ENCODE measurements at regions not wholly inside any gene's neighbourhood (a gene's known extent, or its start where the extent isn't known, plus 50 kb on each side); places are given as distances from the start of the nearest gene placed in this dataset.

- TF ChIP-seq CTCF (IDR thresholded peaks at IDR 0.05 in 4 of 5, conservative IDR thresholded peaks at IDR 0.05 in 1 of 5): no peak
- no peak for TF ChIP-seq POLR2A (IDR thresholded peaks at IDR 0.05)
These were observed 210.2 kb upstream of the NR5A2 start for GRCh38 chr1:199817266-199817665.

Measured in gastrocnemius medialis (tissue), 4 donors.